Keratinocyte (primary cell): ENCODE measurements at regions not wholly inside any gene's neighbourhood (a gene's known extent, or its start where the extent isn't known, plus 50 kb on each side); places are given as distances from the start of the nearest gene placed in this dataset.

Source experiments
- DNase-seq: peaks from one replicate; pipeline ENCODE4 v3.0.0-alpha.2; 2011; ENCODE audit warnings: low read depth, missing footprints, low spot score
- FAIRE-seq: peaks from 2 replicates; lab custom pipeline; 2011; peaks lifted over from hg19 to GRCh38; lab: Jason Lieb, UNC
- H2AFZ ChIP-seq: 2 replicates; pipeline ENCODE4 v1.6.0; 2012; ENCODE audit warnings: low read length, control low read depth, inconsistent platforms; ENCODE audit not compliant: control insufficient read depth
- H3K27ac ChIP-seq: 2 replicates; pipeline ENCODE4 v1.5.1; 2011; ENCODE audit warnings: low read length; ENCODE audit not compliant: control insufficient read depth, insufficient read depth
- H3K27me3 ChIP-seq: 3 replicates; pipeline ENCODE4 v1.6.0; 2011; ENCODE audit warnings: low read length; ENCODE audit not compliant: control insufficient read depth, insufficient read depth; ENCODE audit errors: extremely low read depth
- H3K36me3 ChIP-seq, 2 experiments: 2 replicates in 1 of 2; 3 replicates in 1 of 2; pipeline ENCODE4 v1.5.1; 2011; ENCODE audit warnings: low read length in 2 of 2, mild to moderate bottlenecking in 1 of 2; ENCODE audit not compliant: control insufficient read depth in 2 of 2, insufficient read depth in 2 of 2; ENCODE audit errors: extremely low read depth in 1 of 2
- H3K4me1 ChIP-seq: 3 replicates; pipeline ENCODE4 v1.5.1; 2011; ENCODE audit warnings: low read length; ENCODE audit not compliant: control insufficient read depth, insufficient read depth; ENCODE audit errors: extremely low read depth
- H3K4me2 ChIP-seq: 3 replicates; pipeline ENCODE4 v1.6.0; 2011; ENCODE audit warnings: low read depth, low read length; ENCODE audit not compliant: control insufficient read depth, insufficient read depth; ENCODE audit errors: extremely low read depth
- H3K4me3 ChIP-seq, 3 experiments: fragments of 200-600 bp in 1 of 3; sonication (generic) in 1 of 3; 2 replicates in 2 of 3; 3 replicates in 1 of 3; pipeline ENCODE4 v1.5.1; 2011 to 2016; ENCODE audit warnings: low read length in 3 of 3, mild to moderate bottlenecking in 3 of 3, control low read depth in 2 of 3, inconsistent platforms in 1 of 3, low read depth in 1 of 3, mixed read lengths in 1 of 3, mixed run types in 1 of 3, moderate library complexity in 1 of 3; ENCODE audit not compliant: control insufficient read depth in 2 of 3, insufficient read depth in 2 of 3; ENCODE audit errors: extremely low read depth in 1 of 3
- H3K79me2 ChIP-seq: 2 replicates; pipeline ENCODE4 v1.6.0; 2012; ENCODE audit warnings: low read length; ENCODE audit not compliant: control insufficient read depth, insufficient read depth
- H3K9ac ChIP-seq: 3 replicates; pipeline ENCODE4 v1.6.0; 2011; ENCODE audit warnings: low read length; ENCODE audit not compliant: control insufficient read depth, insufficient read depth; ENCODE audit errors: extremely low read depth
- H3K9me1 ChIP-seq: 3 replicates; pipeline ENCODE4 v1.6.0; 2011; ENCODE audit warnings: low read length; ENCODE audit not compliant: control insufficient read depth, insufficient read depth; ENCODE audit errors: extremely low read depth
- H3K9me3 ChIP-seq: 2 replicates; pipeline ENCODE4 v1.5.1; 2012; ENCODE audit warnings: low read depth, low read length; ENCODE audit not compliant: control insufficient read depth
- H4K20me1 ChIP-seq: 3 replicates; pipeline ENCODE4 v1.6.0; 2011; ENCODE audit warnings: low read length; ENCODE audit not compliant: control insufficient read depth, insufficient read depth; ENCODE audit errors: extremely low read depth
- CTCF ChIP-seq, 3 experiments: IDR thresholded peaks in 1 of 3; conservative IDR thresholded peaks in 1 of 3; optimal IDR thresholded peaks in 1 of 3; 2 replicates in 2 of 3; 3 replicates in 1 of 3; pipeline versions ENCODE3 to v1.5.1; 2011; ENCODE audit warnings: low read length in 3 of 3, mild to moderate bottlenecking in 3 of 3, moderate library complexity in 2 of 3, control low read depth in 1 of 3, inconsistent platforms in 1 of 3; ENCODE audit not compliant: insufficient read depth in 2 of 3; ENCODE audit errors: extremely low read depth in 1 of 3
- EZH2 ChIP-seq: IDR thresholded peaks from one replicate; pipeline ENCODE4 v1.6.1; 2012; ENCODE audit warnings: inconsistent platforms, mild to moderate bottlenecking, low read length, moderate library complexity
- dilution Hi-C: fragments of 300-500 bp; cut with MboI; formaldehyde crosslinking; loops from one replicate; pipeline ENCODE4 v1.7.0; 2020; ENCODE audit warnings: low sequenced_read_pairs; ENCODE audit not compliant: extremely low pct_ligation_motif_present

- DNase-seq, result no peak
- peak; percentile 56 for FAIRE-seq
- Histone ChIP-seq H4K20me1 (no peaks in the 10 kb centered on the region), H3K9me3 (no peaks in the 10 kb centered on the region), H2AFZ (no peak overlapping the region), H3K36me3 (no peaks in the 10 kb centered on the region), H3K9me1 (no peaks in the 10 kb centered on the region), H3K27ac (no peak overlapping the region), H3K79me2 (no peaks in the 10 kb centered on the region), H3K27me3 (no peaks in the 10 kb centered on the region), H3K9ac (no peak overlapping the region), H3K4me3 (no peak overlapping the region), H3K4me2 (no peak overlapping the region), H3K4me1 (peaks cover 21% of the 10 kb centered on the region)
- TF ChIP-seq EZH2 (no peak), CTCF (optimal IDR thresholded peaks at IDR 0.05 in 1 of 3, IDR thresholded peaks at IDR 0.05 in 1 of 3, conservative IDR thresholded peaks at IDR 0.05 in 1 of 3; ENCODE audit: extremely low read depth in 1 of 3, insufficient read depth in 2 of 3, low read length in 3 of 3) (no peak)
- dilution Hi-C loops, result no loop called here
Measured at GRCh38 chr1:66439031-66439740, 94.8 kb upstream of the SGIP1 start.

- no peak for FAIRE-seq
- dilution Hi-C loops, result no loop called here
- H2AFZ ChIP-seq, result no peak overlapping the region
Measured at GRCh38 chr1:66443793-66444192, 90.2 kb upstream of the SGIP1 start.

More at GRCh38 chr1:66443793-66444192, 90.2 kb upstream of the SGIP1 start:
- H3K9me1 ChIP-seq, result no peaks in the 10 kb centered on the region
- H3K4me2 ChIP-seq, result no peak overlapping the region
- H3K36me3 ChIP-seq, result no peaks in the 10 kb centered on the region
- H3K27ac ChIP-seq, result no peak overlapping the region
- H3K4me3 ChIP-seq, result no peak overlapping the region
- no peaks in the 10 kb centered on the region for H3K79me2 ChIP-seq
- no peak for DNase-seq
- H3K9ac ChIP-seq, result no peak overlapping the region
- H4K20me1 ChIP-seq, result no peaks in the 10 kb centered on the region
- H3K4me1 ChIP-seq, result peaks cover 5% of the 10 kb centered on the region
- TF ChIP-seq CTCF (optimal IDR thresholded peaks at IDR 0.05 in 1 of 3, IDR thresholded peaks at IDR 0.05 in 1 of 3, conservative IDR thresholded peaks at IDR 0.05 in 1 of 3; ENCODE audit: extremely low read depth in 1 of 3, insufficient read depth in 2 of 3, low read length in 3 of 3) (no peak), EZH2 (no peak)
- no peaks in the 10 kb centered on the region for H3K27me3 ChIP-seq
- H3K9me3 ChIP-seq, result no peaks in the 10 kb centered on the region
